ENCODE measurements at regions not wholly inside any gene's neighbourhood (a gene's known extent, or its start where the extent isn't known, plus 50 kb on each side); places are given as distances from the start of the nearest gene placed in this dataset.
"Not testable (repeated sequence)": the region's sequence is repeated elsewhere in the genome, so short reads cannot be mapped to it uniquely, and the experiment has no call there.

DNA sequence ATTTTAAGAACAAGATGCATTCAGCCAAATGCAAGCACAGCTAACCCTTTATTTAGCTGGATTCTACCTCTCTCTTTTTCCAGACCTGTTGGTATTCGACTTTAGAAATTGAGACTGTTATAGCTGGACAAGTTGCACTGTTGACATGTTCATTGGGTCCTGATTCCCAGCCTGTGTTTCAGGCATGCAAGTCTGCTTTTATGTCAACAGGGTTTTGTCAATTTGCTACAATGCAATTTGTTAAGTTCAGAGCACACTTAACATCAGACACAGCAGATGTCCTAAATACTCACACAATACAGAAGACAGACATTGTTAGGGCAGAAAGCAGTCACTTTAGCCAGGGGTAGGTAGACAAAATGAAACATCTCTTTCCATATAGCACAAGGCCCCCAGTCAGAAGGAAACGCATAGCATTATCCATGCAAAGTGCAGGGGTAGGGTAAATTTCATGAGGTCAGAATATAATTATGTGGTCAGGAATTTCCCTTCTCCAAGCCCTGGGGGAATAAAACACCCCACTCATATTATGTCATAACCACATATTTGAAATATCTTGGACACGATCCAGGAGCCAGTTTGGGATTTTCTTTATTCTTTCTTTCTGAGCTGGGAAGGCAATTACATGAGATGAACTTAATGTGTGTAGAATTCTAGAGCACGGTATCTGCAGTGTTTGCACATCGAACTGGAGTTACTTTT, 504.1 kb downstream of the NTRK3 start:
- DNase-seq = no peak

DNA sequence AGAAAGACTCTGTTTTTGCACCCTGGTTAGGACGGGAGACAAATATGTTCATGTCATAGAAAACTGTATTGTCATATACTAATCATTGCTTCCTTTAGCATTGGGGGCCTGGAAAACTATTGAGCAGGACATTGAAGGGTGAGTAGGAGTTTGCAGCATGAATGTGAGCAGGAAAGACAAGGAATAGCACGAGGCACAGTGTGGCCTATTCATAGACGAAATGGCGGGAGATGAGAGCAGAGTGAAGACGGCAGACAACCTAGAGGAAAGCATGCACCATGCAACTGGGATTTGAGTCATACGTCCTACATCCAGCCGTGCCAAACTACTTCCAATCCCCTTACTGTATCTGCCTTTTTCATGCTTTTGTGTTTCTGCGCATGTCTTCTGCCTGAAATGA, 508.1 kb downstream of the NTRK3 start:
- DNase-seq = no peak

DNA sequence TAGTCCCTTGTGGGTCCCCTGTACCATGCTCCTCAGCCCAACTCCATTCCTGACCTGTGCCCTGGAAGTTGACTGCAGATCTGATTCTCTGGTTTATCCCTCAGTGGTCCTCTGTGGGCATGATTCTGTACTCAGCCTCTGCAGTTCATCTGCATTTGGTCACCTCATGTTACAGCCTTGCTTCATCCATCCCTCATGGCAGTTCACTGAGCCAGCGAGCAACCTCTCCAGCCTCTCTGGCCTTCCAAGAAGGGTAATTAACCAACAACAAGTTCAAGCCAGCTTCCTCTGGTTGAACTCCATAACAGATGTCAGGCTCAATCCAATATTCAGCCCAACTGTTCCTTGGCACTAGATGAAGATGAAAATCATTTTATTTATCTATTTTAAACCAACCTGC, 509.5 kb downstream of the NTRK3 start:
- DNase-seq = no peak

DNA sequence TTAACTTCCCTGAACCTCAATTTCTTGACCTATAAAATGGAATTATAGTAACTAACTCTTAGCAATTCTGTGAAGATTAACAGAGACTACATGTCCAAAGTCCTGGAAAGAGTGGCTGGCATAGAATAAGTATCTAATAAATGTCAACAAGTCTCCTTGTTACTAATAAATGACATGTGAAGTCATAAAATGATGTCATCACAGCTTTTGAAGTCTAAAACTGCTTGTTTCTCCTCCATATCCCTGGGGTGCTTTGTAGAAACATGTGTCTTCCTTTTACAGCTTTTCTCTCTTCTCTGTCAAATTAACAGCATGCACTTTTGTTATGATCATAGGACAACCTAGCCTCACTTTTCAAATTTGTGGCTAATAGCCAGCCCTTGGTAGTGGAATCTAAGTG, 510.2 kb downstream of the NTRK3 start:
- no peak for DNase-seq

DNA sequence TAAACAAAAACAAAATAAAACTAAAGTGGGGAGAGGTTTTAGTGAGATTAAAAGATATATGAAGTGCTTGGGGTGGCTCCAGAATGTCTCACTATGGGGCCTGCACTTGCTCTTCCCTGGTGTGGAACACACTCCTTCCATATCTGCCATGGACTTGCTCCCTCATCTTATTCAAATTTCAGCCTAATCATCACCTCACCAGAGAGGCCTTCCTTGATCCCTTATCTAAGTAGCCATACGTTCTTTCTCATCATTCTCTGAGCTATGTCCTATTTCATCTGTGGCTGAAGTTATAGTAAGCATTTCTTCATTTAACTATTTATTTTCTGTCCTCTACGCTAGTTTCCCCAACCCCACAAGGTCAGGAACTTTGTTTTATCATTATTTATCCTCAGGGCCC, 511.7 kb downstream of the NTRK3 start:
- no peak for DNase-seq

DNA sequence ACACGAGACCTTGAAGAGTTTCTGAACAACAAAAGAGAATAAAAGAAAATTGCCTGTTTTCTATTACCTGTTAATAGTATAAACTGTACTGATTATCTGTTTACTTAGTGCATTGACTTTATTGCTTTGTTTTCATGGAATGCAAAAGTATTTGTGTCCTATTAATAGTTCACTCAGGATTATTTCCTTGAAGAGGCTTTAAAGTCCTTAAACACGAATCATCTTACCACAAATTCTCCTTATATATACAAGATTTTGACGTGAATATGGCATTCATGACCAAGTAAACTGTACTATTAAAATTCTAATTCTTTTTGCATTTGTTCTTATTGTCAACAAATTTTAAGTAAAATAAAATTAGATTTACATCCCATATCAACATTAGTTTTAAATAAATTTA, 513.0 kb downstream of the NTRK3 start:
- no peak for DNase-seq

DNA sequence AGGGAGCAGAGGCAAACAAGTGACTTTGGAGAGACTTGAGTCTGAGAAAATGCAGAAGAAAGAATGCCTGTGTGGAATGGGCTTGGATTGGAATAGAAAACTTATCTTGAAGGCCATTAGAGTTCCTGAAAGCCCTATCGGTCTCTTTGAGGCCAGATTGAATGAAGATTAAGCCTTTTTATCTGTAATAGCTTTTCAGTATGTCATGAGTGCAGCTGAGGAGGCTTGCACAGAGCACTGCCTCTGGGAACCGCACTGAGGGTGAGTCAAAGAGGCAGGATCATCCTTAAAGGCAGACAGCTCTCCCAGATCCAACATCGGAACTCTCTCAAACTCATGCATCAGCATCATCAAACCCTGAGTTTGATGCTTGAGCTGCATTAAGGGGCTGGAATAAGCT, 515.2 kb downstream of the NTRK3 start:
- no peak for DNase-seq

DNA sequence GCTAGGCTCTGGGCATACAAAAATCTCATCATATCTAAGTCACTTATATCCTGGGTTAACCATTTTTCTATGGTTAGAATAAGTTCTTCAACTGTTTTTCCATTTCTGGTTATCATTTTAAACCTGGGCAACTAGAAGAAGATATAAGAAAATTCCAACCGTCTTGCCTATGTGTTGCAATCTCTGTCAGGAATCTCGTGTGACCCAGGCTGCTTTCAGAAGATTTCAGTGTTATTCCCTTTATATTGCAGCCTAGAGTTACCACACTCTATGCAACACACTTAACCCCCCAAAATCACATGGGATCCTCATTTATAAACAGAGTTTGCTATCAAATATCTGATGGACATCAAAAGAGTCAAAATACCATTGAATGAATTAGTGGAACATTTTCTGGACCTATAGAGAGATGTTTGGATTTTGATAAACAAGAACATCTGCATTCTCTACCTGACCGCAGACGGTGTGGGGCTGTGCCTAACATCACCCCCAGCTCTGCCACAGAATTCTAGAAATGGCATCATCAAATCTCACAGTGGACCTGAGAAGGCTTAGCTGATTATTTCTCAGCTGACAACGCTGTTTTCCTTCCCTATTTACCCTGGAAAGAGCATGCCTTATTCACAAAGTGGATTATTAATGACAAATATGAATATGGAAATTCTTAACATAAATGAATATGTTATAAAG, 515.7 kb downstream of the NTRK3 start:
- DNase-seq = no peak

DNA sequence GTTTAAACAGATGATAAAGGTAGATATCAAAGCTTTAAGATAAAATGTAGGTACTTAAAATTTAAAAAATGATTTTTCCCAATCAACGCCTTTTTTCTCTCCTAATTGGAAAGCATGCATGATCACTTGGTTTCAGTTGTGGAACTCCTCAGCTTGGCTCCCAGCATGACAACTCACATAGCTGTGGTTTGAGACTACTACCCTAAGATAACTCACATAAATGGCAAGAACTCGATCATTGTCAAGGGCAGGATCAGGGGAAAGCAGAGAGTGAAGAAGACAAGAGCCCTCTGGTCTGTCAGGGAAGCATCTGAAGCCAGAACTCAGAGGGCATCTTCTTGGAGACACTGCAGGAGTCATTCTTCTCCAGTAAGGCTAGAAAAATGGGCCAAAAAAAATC, 516.7 kb downstream of the NTRK3 start:
- DNase-seq = no peak

DNA sequence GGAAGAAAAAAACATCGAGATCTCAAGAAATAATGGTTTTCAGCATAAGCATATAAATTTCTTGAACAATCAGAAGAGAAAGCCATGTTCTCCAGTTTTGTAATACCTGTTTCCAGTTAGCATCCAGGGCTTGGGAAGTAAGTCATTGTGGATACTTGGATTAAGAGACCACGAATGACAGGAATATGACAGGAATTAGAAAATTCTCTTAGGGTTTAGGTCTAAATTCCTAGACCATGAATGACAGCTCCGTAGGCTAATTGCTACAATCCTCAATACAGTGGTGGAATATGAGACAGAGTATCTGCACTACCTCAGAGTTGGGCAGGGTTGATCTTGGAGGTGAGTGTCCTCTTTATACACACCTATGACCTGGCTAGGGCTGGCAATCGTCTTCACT, 517.5 kb downstream of the NTRK3 start:
- no peak for DNase-seq

DNA sequence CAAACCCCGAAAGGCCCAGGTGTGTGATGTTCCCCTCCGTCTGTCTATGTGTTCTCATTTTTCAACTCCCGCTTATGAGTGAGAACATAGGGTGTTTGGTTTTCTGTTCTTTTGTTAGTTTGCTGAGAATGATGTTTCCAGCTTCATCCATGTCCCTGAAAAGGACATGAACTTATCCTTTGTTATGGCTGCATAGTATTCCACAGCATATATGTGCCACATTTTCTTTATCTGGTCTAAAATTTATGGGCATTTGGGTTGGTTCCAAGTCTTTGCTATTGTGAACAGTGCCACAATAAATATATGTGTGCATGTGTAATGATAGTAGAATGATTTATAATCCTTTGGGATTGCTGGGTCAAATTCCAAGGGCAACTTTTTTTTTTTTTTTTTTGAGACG, 519.1 kb downstream of the NTRK3 start:
- DNase-seq = not testable (repeated sequence)

DNA sequence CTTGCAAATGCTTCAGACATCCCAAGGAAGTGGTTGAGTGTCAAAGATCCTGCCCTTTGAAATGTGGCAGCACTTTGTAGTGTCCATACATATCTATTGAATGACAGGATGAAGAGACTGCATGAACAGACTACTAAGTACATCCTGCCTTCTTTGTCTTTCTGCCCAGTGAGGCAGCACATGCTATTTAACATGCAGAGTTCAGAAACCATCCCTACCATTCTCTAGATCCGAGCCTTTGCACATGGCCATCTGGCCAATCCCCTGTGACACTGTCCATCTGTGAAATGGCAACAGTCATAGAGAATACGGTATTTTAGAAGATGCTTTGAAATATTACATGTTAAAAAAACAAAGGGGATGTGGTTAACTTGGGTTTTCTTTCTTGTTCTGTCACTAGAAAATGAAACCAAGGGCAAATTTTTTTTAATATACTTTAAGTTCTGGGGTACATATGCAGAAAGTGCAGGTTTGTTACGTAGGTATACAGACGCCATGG, 519.6 kb downstream of the NTRK3 start:
- DNase-seq = no peak

DNA sequence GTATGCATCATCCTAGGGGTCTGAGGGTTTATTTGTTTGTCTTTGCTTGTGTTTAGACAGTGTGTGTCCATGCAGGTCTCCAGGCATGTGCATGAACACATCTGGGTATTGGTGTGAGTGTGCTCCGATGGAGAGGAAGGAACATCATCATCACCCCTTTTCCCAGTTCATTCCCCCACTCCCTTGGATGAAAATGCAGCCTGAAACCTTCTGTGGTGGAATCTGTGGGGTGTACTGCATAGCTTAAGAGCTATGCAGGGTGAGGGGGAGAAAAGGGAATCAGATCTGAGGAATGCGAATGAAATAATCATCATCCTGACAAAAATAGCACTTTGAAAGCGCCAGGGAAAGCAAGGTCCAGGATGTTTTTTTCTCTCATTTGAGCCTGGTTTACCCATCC, 520.1 kb downstream of the NTRK3 start:
- no peak for DNase-seq

DNA sequence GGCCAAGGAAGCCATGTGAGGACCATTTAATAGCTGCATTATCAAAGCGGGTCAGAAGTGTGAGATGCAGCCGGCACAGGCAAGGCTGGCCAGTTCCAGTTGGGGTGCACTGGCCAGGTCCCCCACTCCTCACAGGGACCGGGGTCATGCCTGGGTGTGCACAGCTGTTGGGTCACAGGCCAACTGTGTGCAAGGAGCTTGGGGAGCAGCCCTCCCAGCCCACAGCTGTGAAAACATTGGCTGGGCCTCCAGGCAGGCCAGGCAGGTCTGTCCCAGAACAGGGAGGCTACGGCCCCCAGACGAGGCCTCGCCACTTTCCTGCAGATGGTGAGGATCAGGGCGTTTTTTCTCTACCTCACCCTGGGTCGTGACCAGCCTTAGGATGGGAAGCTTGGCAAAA, 521.0 kb downstream of the NTRK3 start:
- DNase-seq = no peak

DNA sequence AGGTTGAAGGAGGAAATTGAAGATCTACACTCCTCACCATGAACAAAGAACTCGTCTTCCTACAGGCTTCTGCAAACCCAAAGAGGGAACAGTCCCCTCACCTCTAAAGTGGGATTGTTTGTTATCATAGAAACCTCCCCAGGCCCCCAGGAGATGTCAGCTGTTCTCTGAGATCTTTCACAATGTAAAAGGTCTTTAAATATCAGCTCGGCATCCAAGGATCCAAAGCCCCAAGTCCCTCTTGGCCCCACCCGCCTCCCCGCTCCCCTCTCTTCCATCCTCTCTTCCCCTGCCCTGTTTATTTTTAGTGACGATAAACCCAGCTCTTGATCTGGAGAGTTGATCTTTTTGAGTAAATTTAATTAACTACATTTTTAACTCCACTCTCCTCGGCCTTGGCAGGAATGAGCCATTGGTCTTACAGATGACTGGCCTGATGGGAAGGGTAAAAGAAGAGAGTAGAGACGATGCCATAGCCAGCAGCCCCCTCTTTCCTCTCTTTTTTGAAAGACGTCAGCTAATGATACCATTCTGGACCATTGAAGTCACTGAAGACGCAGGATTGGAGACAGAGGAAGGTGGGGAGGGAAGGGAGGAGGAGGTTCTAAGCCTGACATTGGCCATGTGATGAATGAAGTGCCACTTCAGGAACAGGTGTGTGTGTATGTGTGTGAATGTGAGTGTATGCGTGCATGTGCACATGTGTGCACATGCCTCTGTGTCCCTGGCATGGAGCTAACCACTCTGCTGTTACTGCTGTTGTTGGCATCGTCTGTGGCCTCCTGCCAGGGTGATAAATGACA, 521.8 kb downstream of the NTRK3 start:
- DNase-seq = no peak

DNA sequence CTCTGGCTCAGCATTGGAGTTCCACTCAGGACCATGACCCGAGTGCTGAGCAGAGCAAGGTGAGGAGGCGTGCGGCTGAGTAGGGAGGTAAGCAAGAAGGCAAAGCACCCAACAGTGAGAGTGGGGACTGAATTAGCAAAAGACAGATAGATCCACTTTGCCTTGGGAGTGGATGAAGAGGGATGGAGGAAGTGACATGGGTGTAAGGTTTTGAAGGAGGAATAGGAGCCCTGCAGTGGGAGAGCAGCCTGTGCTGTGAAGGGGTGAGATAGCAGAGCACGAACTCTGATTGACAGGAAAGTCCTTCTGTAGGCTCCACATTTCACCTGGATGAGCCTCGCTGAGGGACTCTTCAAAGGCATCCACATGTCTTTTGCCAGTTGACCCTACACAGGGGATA, 522.6 kb downstream of the NTRK3 start:
- DNase-seq = no peak

DNA sequence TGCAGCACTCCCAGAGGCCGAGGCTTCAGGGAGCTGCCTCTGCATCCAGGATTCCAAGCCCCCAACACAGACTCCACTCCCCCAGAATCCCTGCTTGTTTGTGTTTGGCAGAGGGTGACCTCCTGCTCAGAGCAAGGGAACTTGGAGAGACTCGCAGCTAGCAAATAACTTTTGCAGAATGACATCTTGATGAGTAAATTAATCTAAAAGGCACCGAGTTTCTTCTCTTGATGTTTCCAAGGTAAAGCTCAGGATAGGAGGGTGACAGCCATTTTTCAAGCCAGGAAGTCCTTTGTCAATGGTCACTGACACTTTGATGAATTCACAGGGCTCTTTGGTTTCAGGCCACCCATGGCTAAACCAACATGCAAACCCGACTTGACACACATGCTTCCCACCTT, 523.0 kb downstream of the NTRK3 start:
- DNase-seq = no peak

DNA sequence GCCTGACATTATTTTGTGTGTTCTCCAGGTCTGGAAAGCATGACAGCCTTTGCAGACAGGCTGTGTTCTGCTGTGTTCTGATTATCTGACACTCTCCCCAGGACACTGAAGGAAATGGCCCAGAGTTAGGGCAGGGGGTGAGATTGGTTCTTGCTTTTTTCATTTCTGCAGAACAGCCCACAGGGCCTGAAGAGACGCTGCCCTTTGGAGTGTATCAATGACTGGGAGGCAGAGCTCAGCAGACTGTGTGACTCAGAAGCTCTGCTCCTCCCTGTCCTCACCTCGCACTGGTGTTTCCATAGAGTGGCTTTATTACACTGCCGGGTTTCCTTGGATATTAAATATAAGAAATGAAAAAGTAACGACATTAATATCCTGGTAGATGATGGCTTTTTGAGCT, 523.6 kb downstream of the NTRK3 start:
- DNase-seq = no peak

DNA sequence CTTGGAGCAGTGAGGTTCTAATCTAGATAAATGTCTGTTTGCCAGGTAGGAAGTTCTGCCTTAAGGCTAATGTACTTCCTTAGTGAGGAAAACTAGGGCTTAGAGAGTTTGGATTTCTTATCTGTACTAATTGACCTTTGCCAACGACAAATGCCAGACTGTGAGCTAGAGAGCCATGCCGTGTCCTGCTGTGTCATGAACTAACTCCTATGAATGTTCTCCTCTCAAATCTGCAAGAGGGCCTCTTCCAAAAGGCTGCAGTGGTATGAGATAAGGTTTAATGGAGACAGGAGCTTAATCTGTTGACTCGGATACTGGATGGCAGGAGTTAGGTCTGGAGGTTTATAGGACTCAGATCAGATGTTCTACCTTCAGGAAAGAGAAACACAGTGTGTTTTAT, 524.9 kb downstream of the NTRK3 start:
- DNase-seq = no peak

DNA sequence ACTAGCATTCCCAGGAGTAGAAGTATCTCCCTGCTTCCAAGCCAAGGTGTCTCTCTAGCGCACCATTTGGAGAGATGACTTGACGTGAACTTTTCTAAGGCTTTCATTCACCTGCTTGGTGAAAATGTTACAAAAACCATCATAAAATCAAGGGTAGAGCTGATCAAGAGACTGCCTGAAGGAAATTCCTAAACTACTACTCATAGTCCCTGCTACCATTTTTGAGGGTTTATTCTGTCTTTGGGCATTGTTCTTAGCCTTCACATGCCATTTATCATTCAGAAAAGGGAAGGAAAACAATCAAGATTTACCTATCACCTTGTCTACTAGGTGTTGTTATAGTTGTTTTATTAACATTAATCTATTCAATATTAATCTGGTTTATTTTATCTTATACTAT, 525.8 kb downstream of the NTRK3 start:
- DNase-seq = no peak

DNA sequence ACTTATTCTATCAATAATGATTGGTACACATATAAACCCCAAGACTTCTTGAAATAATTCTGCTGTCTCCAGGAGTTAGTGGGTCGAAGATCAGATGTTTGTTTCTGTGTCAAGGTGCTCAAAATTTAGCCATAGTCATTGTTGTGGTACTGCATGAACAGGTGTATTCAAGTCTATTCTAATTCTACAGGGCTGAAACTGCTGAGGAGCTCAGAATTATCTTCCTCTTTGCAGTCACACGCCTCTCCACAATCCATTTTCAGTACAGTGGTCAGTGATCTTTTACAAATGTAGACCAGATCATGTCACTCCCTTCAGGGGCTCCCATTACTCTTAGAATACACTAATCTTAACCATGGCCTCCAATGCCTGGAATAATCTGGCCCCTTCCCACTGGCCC, 527.5 kb downstream of the NTRK3 start:
- no peak for DNase-seq

DNA sequence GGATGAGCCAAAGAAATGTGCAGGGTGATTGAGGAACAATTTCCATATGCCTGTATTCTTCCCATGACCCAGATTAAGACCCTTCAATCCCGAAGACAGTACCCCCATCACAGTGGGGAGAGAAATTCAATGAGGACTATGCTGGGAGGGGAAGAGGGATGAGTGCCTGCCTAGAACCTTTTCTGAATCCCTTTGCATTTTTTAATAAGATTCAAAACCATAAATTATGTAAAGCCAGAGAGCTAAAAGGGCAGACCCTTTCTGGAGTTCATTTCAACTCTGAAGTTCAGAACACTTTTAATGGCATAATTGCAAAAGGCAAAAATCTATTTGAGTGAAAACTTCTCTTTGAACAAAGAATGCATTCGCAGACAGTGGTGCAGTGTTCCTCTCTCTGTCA, 529.5 kb downstream of the NTRK3 start:
- no peak for DNase-seq

DNA sequence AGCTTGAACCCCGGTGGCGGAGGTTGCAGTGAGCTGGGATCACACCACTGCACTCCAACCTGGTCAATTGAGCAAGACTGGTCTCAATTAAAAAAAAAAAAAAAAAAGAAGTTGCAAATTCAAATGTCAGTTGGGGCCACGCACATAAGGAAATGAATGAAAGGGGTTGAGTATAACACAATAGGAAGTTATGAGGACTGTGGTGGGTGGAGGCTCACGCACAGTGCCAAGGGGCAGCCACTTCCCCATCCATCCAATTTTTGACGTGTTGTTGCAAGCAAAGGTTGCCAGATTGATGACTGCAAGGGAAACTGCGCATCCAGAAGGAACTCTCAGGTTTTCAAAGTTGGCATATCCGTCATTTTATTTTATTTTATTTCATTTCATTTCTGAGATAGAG, 532.2 kb downstream of the NTRK3 start:
- peak; percentile 5 for DNase-seq
